Mucosa of rectum (tissue), 2 donors: ENCODE measurements at regions not wholly inside any gene's neighbourhood (a gene's known extent, or its start where the extent isn't known, plus 50 kb on each side); places are given as distances from the start of the nearest gene placed in this dataset.

Experiments used
- H3K27ac ChIP-seq, 2 donors: one replicate each; pipeline ENCODE4 v1.7.0; 2013; ENCODE audit warnings: inconsistent platforms in 2 of 2, low read depth in 2 of 2, low read length in 2 of 2
- H3K27me3 ChIP-seq, 2 donors: one replicate each; pipeline ENCODE4 v1.7.0; 2013; ENCODE audit warnings: low read length in 2 of 2; ENCODE audit not compliant: control insufficient read depth in 2 of 2, insufficient read depth in 2 of 2
- H3K36me3 ChIP-seq, 2 donors: one replicate each; pipeline ENCODE4 v1.7.0; 2013; ENCODE audit warnings: low read length in 2 of 2; ENCODE audit not compliant: control insufficient read depth in 2 of 2, insufficient read depth in 2 of 2
- H3K4me1 ChIP-seq, 2 donors: one replicate each; pipeline ENCODE4 v1.7.0; 2013; ENCODE audit warnings: low read length in 2 of 2, mild to moderate bottlenecking in 1 of 2; ENCODE audit not compliant: control insufficient read depth in 2 of 2, insufficient read depth in 2 of 2
- H3K4me3 ChIP-seq, 2 donors: one replicate each; pipeline ENCODE4 v1.7.0; 2013; ENCODE audit warnings: low read length in 2 of 2
- H3K9ac ChIP-seq, 2 donors: one replicate each; pipeline ENCODE4 v1.7.0; 2013; ENCODE audit warnings: low read length in 2 of 2, low read depth in 1 of 2, mild to moderate bottlenecking in 1 of 2
- H3K9me3 ChIP-seq, 2 donors: one replicate each; pipeline ENCODE4 v1.7.0; 2013; ENCODE audit warnings: low read length in 2 of 2; ENCODE audit not compliant: control insufficient read depth in 2 of 2
- donor health status: healthy.
- donor health status: Normal muscosa, but diverticular disease.

- no peaks in the 10 kb centered on the region for H3K9me3 ChIP-seq
- peaks cover 0 to 20% of the 10 kb centered on the region in 2 donors for H3K4me1 ChIP-seq
- H3K4me3 ChIP-seq, result no peak overlapping the region
- no peaks in the 10 kb centered on the region for H3K27me3 ChIP-seq
- H3K27ac ChIP-seq, result no peak overlapping the region
- no peaks in the 10 kb centered on the region for H3K36me3 ChIP-seq
- H3K9ac ChIP-seq, result no peak overlapping the region
These were observed 85.6 kb upstream of the SHH start for GRCh38 chr7:155897758-155898386.

DNA sequence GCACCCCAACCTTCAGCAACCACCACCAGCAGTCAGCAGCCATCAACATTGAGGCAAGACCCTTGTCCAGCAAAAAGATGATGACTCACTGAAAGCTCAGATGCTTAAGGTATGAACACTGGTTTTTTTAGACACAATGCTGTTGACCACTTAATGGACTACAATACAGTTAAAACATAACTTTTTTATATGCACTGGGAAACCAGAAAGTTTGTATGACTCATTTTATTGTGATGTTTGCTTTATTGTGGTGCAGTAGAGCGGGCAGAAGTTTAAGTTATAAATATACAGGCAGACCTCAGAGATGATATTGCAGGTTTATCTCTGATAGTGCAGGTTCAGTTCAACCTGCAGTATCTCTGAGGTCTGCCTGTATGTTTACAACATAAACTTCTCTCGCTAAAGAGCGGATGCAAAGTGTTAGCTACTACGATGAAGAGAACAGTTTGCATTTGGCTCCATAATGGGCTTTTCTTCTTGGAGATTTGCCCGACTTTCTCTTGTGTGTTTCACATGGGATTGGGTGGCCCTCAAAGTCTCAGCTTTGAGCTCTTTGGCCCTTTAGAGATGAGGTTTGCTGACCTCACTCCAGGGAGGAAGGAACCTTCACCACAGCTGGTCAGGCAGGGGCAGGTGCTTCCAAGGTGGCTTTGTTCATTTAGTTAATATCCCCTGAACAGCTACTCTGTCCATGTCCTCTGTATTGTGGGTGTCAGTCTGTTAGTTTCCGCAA lies 84.4 kb upstream of the SHH start:
- Histone ChIP-seq H3K9ac (no peak overlapping the region), H3K27ac (no peak overlapping the region), H3K9me3 (no peaks in the 10 kb centered on the region), H3K4me3 (no peak overlapping the region), H3K4me1 (peaks cover 0 to 20% of the 10 kb centered on the region in 2 donors), H3K27me3 (no peaks in the 10 kb centered on the region), H3K36me3 (no peaks in the 10 kb centered on the region)

DNA sequence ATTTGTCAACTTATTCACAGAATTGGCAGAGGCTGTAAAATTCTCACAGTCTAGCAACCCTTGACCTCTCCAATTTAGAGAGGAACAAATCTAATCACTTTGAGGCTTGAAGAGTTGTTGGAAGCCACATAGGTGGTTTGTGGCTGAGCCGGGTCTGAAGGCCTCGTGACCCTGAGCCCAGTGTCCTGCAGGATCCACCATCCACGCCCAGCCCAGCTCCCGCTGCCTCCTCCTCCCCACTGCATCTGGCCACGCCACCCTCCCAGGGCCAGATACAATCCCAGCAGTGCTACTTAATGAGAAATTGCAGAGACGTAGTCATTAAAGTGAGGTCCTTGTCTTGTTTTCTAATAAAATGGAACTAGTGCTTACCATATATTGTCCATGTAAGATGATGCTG lies 81.4 kb upstream of the SHH start:
- Histone ChIP-seq H3K4me1 (peaks cover 6 to 41% of the 10 kb centered on the region in 2 donors), H3K9me3 (no peaks in the 10 kb centered on the region), H3K36me3 (no peaks in the 10 kb centered on the region), H3K27me3 (no peaks in the 10 kb centered on the region), H3K27ac (no peak overlapping the region), H3K4me3 (no peak overlapping the region), H3K9ac (no peak overlapping the region)

DNA sequence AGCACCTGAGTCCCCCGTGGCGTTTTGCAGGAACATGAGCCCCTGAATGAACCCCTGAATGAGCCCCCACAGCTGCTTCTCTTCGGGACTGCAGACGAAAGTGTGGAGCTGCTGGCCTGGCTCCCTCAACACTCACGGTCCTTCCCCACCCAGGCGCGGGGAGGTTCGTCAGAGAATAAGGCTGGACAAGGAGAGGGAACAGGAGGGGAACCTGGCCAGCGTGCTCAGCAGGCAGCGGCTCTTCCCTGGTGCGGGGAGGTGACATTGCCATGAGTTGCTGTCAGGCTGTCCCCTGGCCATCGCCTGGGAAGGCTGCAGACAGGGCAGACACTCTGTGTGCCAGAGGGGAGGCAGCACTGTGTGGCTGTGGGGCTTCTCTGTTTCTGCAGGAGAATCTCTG lies 80.9 kb upstream of the SHH start:
- Histone ChIP-seq H3K4me1 (peaks cover 6 to 41% of the 10 kb centered on the region in 2 donors), H3K9me3 (no peaks in the 10 kb centered on the region), H3K9ac (no peak overlapping the region), H3K27ac (no peak overlapping the region), H3K27me3 (no peaks in the 10 kb centered on the region), H3K36me3 (no peaks in the 10 kb centered on the region), H3K4me3 (no peak overlapping the region)

GRCh38 chr7:155889636-155890511 lies 77.6 kb upstream of the SHH start:
- Histone ChIP-seq H3K27ac (peak overlapping the region; percentile 61 to 81), H3K36me3 (no peaks in the 10 kb centered on the region), H3K9ac (peak overlapping the region in 1 of 2 donors; percentile 43), H3K9me3 (no peaks in the 10 kb centered on the region), H3K27me3 (no peaks in the 10 kb centered on the region), H3K4me1 (peaks cover 6 to 29% of the 10 kb centered on the region in 2 donors), H3K4me3 (peak overlapping the region in 1 of 2 donors; percentile 37)

DNA sequence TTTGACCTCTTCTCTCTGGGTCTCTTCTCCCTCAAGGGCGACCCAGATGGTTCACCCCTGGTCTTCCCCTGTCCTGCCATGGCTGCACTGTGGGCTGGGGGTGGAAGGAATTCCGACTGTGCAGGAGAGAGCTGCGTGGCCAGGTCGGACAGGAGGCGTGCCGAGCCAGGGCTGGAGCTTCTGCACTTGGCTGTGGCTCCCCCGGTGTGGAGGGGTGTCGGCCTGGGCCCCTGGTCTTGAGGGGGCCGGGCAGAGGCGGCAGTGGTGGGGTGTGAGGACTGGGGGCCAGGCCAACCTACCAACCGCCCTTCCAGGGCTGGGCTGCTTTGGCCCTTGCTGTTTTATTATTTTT lies 74.9 kb upstream of the SHH start:
- H3K4me1 ChIP-seq, result peaks cover 6 to 21% of the 10 kb centered on the region in 2 donors
- H3K9ac ChIP-seq, result no peak overlapping the region
- no peaks in the 10 kb centered on the region for H3K9me3 ChIP-seq

GRCh38 chr7:155886391-155887173 lies 74.3 kb upstream of the SHH start:
- Histone ChIP-seq H3K36me3 (no peaks in the 10 kb centered on the region), H3K27ac (no peak overlapping the region), H3K27me3 (no peaks in the 10 kb centered on the region), H3K9me3 (no peaks in the 10 kb centered on the region), H3K9ac (no peak overlapping the region), H3K4me3 (no peak overlapping the region), H3K4me1 (peaks cover 6 to 21% of the 10 kb centered on the region in 2 donors)

More for the DNA sequence above, 74.9 kb upstream of the SHH start:
- Histone ChIP-seq H3K4me3 (no peak overlapping the region), H3K36me3 (no peaks in the 10 kb centered on the region), H3K27ac (no peak overlapping the region), H3K27me3 (no peaks in the 10 kb centered on the region)

DNA sequence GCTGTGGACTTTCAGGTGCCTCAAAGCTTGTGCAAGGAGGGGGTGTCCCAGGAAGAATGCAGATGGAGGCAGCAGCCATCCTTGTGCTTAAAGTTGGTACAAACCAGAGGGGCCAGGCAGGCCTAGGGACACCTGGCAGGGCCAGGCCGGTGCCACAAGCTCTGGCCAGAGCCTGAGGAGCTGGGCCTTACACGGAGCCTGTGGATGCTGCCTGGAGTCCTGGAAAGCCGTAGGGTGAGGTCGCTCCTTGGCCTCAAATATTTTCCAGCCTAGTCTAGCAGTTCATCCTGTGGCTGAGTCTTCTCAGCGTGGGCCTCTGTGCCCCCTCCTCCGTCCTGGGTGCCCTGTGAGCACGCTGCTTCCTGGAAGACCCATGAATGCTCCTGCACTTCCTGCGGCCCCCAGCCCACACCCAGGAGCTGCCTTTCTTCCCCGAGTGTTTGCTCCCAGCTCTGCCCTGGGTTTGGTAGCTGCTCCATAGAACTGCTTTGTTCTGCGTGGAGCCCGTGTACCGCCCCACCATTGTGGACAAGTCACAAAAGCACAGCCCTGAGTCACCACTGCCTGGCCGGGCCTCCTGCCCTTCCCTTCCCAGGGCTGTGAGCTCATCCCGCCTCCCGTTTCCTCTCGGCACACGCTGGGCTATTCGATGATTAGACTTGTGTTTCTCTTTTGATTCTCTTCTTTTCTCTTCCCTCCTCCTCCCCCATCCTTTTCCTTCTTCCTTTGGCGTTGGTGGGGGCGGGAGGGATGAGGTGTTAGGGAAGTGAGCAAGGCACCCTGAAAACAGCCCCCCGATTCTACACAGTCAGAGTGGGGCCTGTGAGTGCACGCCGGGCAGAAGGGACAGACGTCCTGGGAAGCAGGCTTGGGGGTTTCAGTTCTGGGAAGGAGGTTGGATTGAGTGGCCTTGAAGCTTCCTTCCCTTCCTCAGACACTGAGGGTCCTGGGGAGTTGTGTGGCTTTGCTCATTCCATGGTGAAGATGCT lies 73.2 kb upstream of the SHH start:
- Histone ChIP-seq H3K27me3 (no peaks in the 10 kb centered on the region), H3K27ac (no peak overlapping the region), H3K4me1 (peaks cover 6 to 15% of the 10 kb centered on the region in 2 donors), H3K9ac (no peak overlapping the region), H3K9me3 (no peaks in the 10 kb centered on the region), H3K4me3 (no peak overlapping the region), H3K36me3 (no peaks in the 10 kb centered on the region)
